ENCODE measurements at regions not wholly inside any gene's neighbourhood (a gene's known extent, or its start where the extent isn't known, plus 50 kb on each side); places are given as distances from the start of the nearest gene placed in this dataset.

DNA sequence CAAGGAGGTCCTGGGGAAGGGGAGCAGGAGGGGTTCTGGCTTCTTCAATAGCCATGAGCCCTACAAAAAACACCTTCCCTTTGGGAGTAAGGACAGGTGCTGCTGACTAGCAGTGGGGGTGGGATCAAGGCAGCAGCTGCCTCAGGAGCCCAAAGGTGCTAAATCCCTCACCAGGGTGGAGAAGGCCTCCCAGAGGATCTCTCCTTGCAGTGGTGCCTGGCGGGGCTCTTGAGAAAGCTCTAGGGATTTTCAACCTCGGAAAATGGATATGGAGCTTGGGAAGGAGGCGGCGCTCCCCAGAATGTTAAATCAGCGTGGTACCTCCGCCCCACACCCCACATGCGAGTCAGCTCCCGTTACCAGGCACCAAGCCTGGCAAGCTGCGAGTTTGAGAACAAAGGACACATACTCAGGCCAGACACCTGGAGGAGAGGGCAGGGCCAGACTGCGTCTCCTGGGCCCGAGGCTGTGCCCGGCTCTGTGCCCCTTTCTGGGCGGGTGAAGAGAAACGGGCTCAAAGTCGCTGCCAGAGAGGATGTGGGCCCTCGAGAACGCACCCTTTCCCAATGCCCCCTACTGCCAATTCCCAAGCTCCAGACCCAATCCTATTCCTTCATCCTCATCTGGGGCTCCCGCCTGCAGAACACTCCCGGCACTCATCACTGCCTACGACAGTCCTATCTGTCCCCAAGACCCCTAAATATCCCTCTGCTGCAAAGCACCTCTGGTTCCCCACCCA lies 139.0 kb downstream of the BRD1 start:
- no peak overlapping the region for H3K4ac ChIP-seq (ENCODE audit: low read depth, low read length)
- H2BK5ac ChIP-seq (ENCODE audit: low read depth, low read length, poor library complexity, severe bottlenecking), result no peak overlapping the region
- DNase-seq (no peak), ATAC-seq (ENCODE audit: low read depth) (no peak)
- no peak overlapping the region for H3K18ac ChIP-seq (ENCODE audit: low read depth, low read length)
- peaks cover 23% of the 10 kb centered on the region for H3K9me3 ChIP-seq (ENCODE audit: control insufficient read depth, insufficient read depth, low read length)
- no peak overlapping the region for H2BK120ac ChIP-seq (ENCODE audit: low read depth, low read length)
- H4K91ac ChIP-seq (ENCODE audit: insufficient read depth, low read depth, low read length), result no peak overlapping the region
- H3K4me3 ChIP-seq (ENCODE audit: insufficient read depth, low read depth, low read length), result no peak overlapping the region
- H3K79me1 ChIP-seq (ENCODE audit: low read depth in 1 of 2, low read length in 2 of 2), result no peaks in the 10 kb centered on the region
- no peak overlapping the region for H4K8ac ChIP-seq (ENCODE audit: low read depth in 2 of 2, low read length in 2 of 2)
- H2BK20ac ChIP-seq (ENCODE audit: low read depth, low read length), result no peak overlapping the region
- no peak for TF ChIP-seq NFE2L2 (IDR thresholded peaks at IDR 0.05; ENCODE audit: low read depth, low read length)
- no peak for TF ChIP-seq MAFK (IDR thresholded peaks at IDR 0.05; ENCODE audit: low read depth, low read length)
- TF ChIP-seq CEBPB (IDR thresholded peaks at IDR 0.05; ENCODE audit: low read depth, low read length), result no peak
- no peak for TF ChIP-seq RCOR1 (IDR thresholded peaks at IDR 0.05; ENCODE audit: insufficient replicate concordance, low read length)
- TF ChIP-seq, protein P1, sequence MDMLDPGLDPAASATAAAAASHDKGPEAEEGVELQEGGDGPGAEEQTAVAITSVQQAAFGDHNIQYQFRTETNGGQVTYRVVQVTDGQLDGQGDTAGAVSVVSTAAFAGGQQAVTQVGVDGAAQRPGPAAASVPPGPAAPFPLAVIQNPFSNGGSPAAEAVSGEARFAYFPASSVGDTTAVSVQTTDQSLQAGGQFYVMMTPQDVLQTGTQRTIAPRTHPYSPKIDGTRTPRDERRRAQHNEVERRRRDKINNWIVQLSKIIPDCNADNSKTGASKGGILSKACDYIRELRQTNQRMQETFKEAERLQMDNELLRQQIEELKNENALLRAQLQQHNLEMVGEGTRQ (IDR thresholded peaks at IDR 0.05; ENCODE audit: low read depth, low read length), result no peak
- TF ChIP-seq RFX5 (IDR thresholded peaks at IDR 0.05; ENCODE audit: low read depth, low read length), result no peak
- TF ChIP-seq RAD21 (IDR thresholded peaks at IDR 0.05; ENCODE audit: low read length), result no peak
- TF ChIP-seq BHLHE40 (IDR thresholded peaks at IDR 0.05; ENCODE audit: low read depth, low read length), result no peak
- TF ChIP-seq CHD1 (IDR thresholded peaks at IDR 0.05; ENCODE audit: low read depth, low read length), result no peak
- TF ChIP-seq, protein P2, sequence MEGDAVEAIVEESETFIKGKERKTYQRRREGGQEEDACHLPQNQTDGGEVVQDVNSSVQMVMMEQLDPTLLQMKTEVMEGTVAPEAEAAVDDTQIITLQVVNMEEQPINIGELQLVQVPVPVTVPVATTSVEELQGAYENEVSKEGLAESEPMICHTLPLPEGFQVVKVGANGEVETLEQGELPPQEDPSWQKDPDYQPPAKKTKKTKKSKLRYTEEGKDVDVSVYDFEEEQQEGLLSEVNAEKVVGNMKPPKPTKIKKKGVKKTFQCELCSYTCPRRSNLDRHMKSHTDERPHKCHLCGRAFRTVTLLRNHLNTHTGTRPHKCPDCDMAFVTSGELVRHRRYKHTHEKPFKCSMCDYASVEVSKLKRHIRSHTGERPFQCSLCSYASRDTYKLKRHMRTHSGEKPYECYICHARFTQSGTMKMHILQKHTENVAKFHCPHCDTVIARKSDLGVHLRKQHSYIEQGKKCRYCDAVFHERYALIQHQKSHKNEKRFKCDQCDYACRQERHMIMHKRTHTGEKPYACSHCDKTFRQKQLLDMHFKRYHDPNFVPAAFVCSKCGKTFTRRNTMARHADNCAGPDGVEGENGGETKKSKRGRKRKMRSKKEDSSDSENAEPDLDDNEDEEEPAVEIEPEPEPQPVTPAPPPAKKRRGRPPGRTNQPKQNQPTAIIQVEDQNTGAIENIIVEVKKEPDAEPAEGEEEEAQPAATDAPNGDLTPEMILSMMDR (conservative IDR thresholded peaks at IDR 0.05; ENCODE audit: low read depth, low read length), result no peak
- no peak for TF ChIP-seq SMC3 (IDR thresholded peaks at IDR 0.05; ENCODE audit: low read depth, low read length)
- TF ChIP-seq POLR2A (IDR thresholded peaks at IDR 0.05; ENCODE audit: low read depth, low read length), result no peak
- TF ChIP-seq MAZ (IDR thresholded peaks at IDR 0.05; ENCODE audit: borderline replicate concordance, low read depth, low read length), result no peak
- TF ChIP-seq FOS (IDR thresholded peaks at IDR 0.05; ENCODE audit: low read depth, low read length), result no peak
- TF ChIP-seq MXI1 (IDR thresholded peaks at IDR 0.05; ENCODE audit: borderline replicate concordance, low read depth, low read length), result no peak
- TF ChIP-seq, protein P3, sequence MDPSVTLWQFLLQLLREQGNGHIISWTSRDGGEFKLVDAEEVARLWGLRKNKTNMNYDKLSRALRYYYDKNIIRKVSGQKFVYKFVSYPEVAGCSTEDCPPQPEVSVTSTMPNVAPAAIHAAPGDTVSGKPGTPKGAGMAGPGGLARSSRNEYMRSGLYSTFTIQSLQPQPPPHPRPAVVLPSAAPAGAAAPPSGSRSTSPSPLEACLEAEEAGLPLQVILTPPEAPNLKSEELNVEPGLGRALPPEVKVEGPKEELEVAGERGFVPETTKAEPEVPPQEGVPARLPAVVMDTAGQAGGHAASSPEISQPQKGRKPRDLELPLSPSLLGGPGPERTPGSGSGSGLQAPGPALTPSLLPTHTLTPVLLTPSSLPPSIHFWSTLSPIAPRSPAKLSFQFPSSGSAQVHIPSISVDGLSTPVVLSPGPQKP (IDR thresholded peaks at IDR 0.05; ENCODE audit: borderline replicate concordance, low read depth, low read length), result no peak
- H3K27ac ChIP-seq (ENCODE audit: insufficient read depth, low read length), result no peak overlapping the region
- WGBS, 2 experiments (ENCODE audit: extremely low coverage in 2 of 2, insufficient read length in 1 of 2), result 58% methylated on average over 9 of the region's 20 CpGs; no CpG with 5 or more reads in 1 of the 2 experiments
- H3K4me2 ChIP-seq (ENCODE audit: low read depth, low read length), result no peak overlapping the region
- POLR2A ChIA-PET (ENCODE audit: unreplicated experiment), result no interaction called here
- H2BK15ac ChIP-seq (ENCODE audit: low read depth, low read length), result no peak overlapping the region
- H3K9me1 ChIP-seq (ENCODE audit: insufficient read depth, low read length), result no peaks in the 10 kb centered on the region
- in situ Hi-C loops (cut with MboI; ENCODE audit: low sequenced_read_pairs), result no loop called here
- no peak overlapping the region for H3K14ac ChIP-seq (replicated peaks; ENCODE audit: low read depth, low read length)
- intact Hi-C loops (cut with micrococcal nuclease), result no loop called here
- no peak overlapping the region for H3K9ac ChIP-seq (ENCODE audit: low read depth, low read length)
- no peaks in the 10 kb centered on the region for H3K36me3 ChIP-seq (ENCODE audit: control insufficient read depth, insufficient read depth, low read length)
- no peak overlapping the region for H2AK9ac ChIP-seq (replicated peaks; ENCODE audit: low read depth, low read length, poor library complexity)
- H3K56ac ChIP-seq (ENCODE audit: extremely low read depth, insufficient read depth, low read length), result no peak overlapping the region
- no TSS peak for BruUV-seq (replicated peaks)
- no peaks in the 10 kb centered on the region for H4K20me1 ChIP-seq (ENCODE audit: insufficient read depth, low read length)
- H4K5ac ChIP-seq (ENCODE audit: low read depth, low read length), result no peak overlapping the region
- no peak overlapping the region for H2AFZ ChIP-seq (replicated peaks; ENCODE audit: low read length, poor library complexity)
- no peaks in the 10 kb centered on the region for H3K4me1 ChIP-seq (ENCODE audit: control insufficient read depth, insufficient read depth, low read length)
- H2AK5ac ChIP-seq (ENCODE audit: low read depth, low read length), result no peak overlapping the region
- dilution Hi-C loops (cut with HindIII; ENCODE audit: low sequenced_read_pairs, unreplicated experiment), result no loop called here
- H3K23ac ChIP-seq (ENCODE audit: low read depth, low read length), result no peak overlapping the region
- H3K27me3 ChIP-seq (ENCODE audit: control insufficient read depth, insufficient read depth, low read length), result no peaks in the 10 kb centered on the region
- CTCF ChIA-PET, result no interaction called here

Measured in IMR-90 (cell line).